Activated CD8-positive, alpha-beta T cell treated with anti-CD3 and anti-CD28 coated beads for 36 hours (primary cell): ENCODE measurements at regions not wholly inside any gene's neighbourhood (a gene's known extent, or its start where the extent isn't known, plus 50 kb on each side); places are given as distances from the start of the nearest gene placed in this dataset.
"Not testable (repeated sequence)": the region's sequence is repeated elsewhere in the genome, so short reads cannot be mapped to it uniquely, and the experiment has no call there.

ENCODE experiments used
- ATAC-seq: fragments of 200-7000 bp; cut with Tn5 transposase; one replicate; pipeline ENCODE4 v1.10.0; 2021; ENCODE audit warnings: mild to moderate bottlenecking, moderate library complexity
- CTCF ChIA-PET: fragments of 350-600 bp; sonication (Branson Sonifier 250); formaldehyde crosslinking; loops from one replicate; lab custom pipeline; 2021; ENCODE audit warnings: antibody characterized with exemption; lab: Charles Lee
- POLR2A ChIA-PET: fragments of 350-600 bp; sonication (Branson Sonifier 250); formaldehyde crosslinking; loops from one replicate; lab custom pipeline; 2021; ENCODE audit warnings: antibody characterized with exemption; lab: Charles Lee
- DNase-seq: peaks from one replicate; pipeline ENCODE4 v3.0.0-alpha.2; 2020
- H3K27ac Mint-ChIP-seq: one replicate; pipeline ENCODE4 v1.8.0; 2021; ENCODE audit warnings: mild to moderate bottlenecking, mixed read lengths
- H3K27me3 Mint-ChIP-seq: one replicate; pipeline ENCODE4 v1.8.0; 2021; ENCODE audit warnings: mixed read lengths
- H3K36me3 Mint-ChIP-seq: one replicate; pipeline ENCODE4 v1.8.0; 2021; ENCODE audit warnings: low read depth, mixed read lengths
- H3K4me1 Mint-ChIP-seq: one replicate; pipeline ENCODE4 v1.8.0; 2021; ENCODE audit warnings: low read depth, mixed read lengths
- H3K4me3 Mint-ChIP-seq: one replicate; pipeline ENCODE4 v1.8.0; 2021; ENCODE audit warnings: mild to moderate bottlenecking, moderate library complexity, mixed read lengths
- H3K9me3 Mint-ChIP-seq: one replicate; pipeline ENCODE4 v1.8.0; 2021; ENCODE audit warnings: mixed read lengths
- intact Hi-C: fragments of 100-400 bp; cut with micrococcal nuclease; formaldehyde crosslinking; loops from one replicate; pipeline ENCODE4 v1.10.0; 2022
- TF ChIP-seq, protein P1 (sequence below): fragments of 200-600 bp; IDR thresholded peaks from one replicate; pipeline ENCODE4 v1.8.0; 2022; ENCODE audit warnings: antibody characterized with exemption, mild to moderate bottlenecking

DNA sequence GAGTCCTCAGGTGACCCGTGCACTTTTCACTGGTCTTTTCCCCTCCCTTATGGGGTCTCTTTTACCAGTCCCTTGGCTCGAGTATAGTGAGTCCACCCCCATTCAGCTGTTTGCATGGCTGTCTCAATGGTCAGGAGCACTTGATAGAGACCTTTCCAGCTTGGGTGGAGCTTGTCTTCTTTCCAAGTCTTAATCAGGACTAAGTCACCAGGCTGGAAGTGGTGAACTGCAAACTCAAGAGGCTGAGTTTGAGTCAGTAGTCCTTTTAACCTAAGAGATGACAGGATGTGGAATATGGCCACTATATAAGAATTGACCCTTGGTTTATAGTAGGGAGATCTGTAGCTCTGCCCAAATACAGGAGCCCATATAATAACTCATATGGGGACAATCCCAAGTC is 279.7 kb downstream of the PYDC2 start:
- Mint-ChIP-seq H3K9me3 (peaks cover 16% of the 10 kb centered on the region), H3K27me3 (no peaks in the 10 kb centered on the region), H3K36me3 (no peaks in the 10 kb centered on the region), H3K4me1 (no peaks in the 10 kb centered on the region), H3K4me3 (no peak overlapping the region), H3K27ac (no peak overlapping the region)
- CTCF ChIA-PET: no interaction called here
- ATAC-seq: no peak
- TF ChIP-seq, protein P1, sequence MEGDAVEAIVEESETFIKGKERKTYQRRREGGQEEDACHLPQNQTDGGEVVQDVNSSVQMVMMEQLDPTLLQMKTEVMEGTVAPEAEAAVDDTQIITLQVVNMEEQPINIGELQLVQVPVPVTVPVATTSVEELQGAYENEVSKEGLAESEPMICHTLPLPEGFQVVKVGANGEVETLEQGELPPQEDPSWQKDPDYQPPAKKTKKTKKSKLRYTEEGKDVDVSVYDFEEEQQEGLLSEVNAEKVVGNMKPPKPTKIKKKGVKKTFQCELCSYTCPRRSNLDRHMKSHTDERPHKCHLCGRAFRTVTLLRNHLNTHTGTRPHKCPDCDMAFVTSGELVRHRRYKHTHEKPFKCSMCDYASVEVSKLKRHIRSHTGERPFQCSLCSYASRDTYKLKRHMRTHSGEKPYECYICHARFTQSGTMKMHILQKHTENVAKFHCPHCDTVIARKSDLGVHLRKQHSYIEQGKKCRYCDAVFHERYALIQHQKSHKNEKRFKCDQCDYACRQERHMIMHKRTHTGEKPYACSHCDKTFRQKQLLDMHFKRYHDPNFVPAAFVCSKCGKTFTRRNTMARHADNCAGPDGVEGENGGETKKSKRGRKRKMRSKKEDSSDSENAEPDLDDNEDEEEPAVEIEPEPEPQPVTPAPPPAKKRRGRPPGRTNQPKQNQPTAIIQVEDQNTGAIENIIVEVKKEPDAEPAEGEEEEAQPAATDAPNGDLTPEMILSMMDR: no peak
- intact Hi-C loops: no loop called here
- DNase-seq: no peak
- POLR2A ChIA-PET: no interaction called here

DNA sequence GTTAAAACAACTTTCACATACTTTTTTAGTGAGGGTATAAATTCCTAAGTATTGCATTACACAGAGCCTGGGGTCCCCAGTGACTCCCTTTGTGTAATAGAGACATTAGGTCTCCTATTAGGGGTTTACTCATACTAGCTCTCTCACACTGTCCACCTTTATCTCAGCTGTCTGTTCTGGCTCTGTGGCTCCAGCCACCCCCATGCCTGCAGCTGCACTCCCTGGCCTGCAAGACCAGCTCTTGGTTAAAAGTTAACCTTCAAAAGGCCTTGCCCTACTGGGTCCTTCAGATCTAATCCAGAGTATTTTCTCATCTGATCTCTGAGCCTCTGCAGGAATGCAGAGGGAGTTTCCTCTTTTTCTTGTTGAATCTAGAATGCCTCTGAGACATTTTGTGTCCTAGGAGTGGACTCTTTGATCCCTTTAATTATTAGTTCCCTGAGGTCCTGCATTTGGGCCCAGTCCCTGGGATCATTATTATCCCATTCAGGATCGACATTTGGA is 280.9 kb downstream of the PYDC2 start:
- CTCF ChIA-PET, H3K27me3 Mint-ChIP-seq, H3K4me1 Mint-ChIP-seq, H3K36me3 Mint-ChIP-seq, H3K27ac Mint-ChIP-seq, ATAC-seq, H3K4me3 Mint-ChIP-seq, intact Hi-C loops, POLR2A ChIA-PET, DNase-seq: not testable (repeated sequence)
- H3K9me3 Mint-ChIP-seq: peaks cover 14% of the 10 kb centered on the region

DNA sequence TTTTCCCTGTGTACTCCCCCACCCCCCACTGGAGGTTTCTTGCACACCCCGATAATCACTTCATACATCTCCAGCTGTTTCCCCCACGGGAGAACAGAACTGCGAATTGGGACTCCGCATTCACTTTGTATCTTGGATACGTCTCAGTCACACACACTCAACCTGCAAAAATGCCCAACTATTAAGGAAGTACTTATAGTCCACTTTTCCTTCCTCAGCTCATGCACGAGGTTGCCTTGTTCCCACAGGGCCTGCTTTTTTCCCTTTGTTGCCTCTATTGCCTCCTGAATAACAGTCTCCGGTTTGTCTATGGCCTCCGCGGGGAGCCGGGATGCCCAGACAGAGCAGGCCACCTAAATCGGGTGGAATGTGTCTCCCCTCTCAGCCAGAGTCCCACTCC is 282.3 kb downstream of the PYDC2 start:
- intact Hi-C loops: no loop called here
- Mint-ChIP-seq H3K4me3 (no peak overlapping the region), H3K27me3 (no peaks in the 10 kb centered on the region), H3K9me3 (peaks cover 14% of the 10 kb centered on the region), H3K36me3 (no peaks in the 10 kb centered on the region), H3K27ac (no peak overlapping the region), H3K4me1 (no peaks in the 10 kb centered on the region)
- CTCF ChIA-PET: no interaction called here
- no peak for DNase-seq
- no peak for ATAC-seq
- POLR2A ChIA-PET: no interaction called here
- TF ChIP-seq, protein P1: no peak

DNA sequence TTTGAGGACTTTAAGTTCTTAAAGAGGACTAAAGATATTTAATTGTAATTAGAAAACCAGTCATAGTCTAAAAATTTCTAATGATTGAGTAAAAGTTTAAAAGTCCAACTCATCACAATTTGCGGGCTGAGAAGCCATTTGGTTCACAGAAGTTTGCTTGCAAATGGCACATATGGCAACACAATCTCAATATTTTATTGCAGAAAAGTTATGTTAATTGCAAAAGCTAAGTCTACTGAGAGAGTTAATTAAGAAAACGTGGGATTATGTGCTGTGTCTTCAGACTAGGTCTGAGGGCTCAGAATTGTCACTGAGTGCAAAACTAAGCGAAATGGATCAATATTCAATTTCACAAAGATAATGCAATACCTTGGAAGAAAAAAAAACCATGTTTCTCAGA is 289.7 kb downstream of the PYDC2 start:
- Mint-ChIP-seq H3K4me1 (no peaks in the 10 kb centered on the region), H3K27ac (no peak overlapping the region), H3K27me3 (no peaks in the 10 kb centered on the region), H3K9me3 (no peaks in the 10 kb centered on the region), H3K4me3 (no peak overlapping the region), H3K36me3 (no peaks in the 10 kb centered on the region)
- ChIA-PET POLR2A (no interaction called here), CTCF (no interaction called here)
- ATAC-seq: no peak
- DNase-seq: no peak
- TF ChIP-seq, protein P1: no peak
- intact Hi-C loops: no loop called here

DNA sequence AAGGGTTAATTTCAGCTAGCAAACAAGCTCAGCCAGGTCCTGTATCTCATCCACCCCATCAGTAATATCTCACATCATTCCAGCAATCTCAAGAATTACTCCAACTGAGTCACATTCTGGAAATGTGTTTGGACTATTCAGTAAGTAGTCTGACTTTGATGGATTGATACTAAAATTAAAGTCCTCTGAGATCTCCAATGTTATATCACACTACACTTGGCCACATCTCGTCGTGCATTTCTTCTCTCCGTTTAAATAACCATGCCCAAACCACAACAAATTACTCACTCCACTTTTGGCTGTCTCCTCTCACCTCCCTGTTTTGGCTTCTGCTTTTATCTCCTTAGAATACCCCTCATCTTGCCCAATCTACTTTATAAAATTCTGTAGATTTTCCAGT is 292.2 kb downstream of the PYDC2 start:
- no peaks in the 10 kb centered on the region for H3K4me1 Mint-ChIP-seq
- TF ChIP-seq, protein P1: no peak
- H3K4me3 Mint-ChIP-seq: no peak overlapping the region
- H3K36me3 Mint-ChIP-seq: no peaks in the 10 kb centered on the region
- ChIA-PET CTCF (no interaction called here), POLR2A (no interaction called here)
- intact Hi-C loops: no loop called here
- DNase-seq: no peak
- no peaks in the 10 kb centered on the region for H3K27me3 Mint-ChIP-seq
- no peak for ATAC-seq
- no peak overlapping the region for H3K27ac Mint-ChIP-seq
- H3K9me3 Mint-ChIP-seq: no peaks in the 10 kb centered on the region

DNA sequence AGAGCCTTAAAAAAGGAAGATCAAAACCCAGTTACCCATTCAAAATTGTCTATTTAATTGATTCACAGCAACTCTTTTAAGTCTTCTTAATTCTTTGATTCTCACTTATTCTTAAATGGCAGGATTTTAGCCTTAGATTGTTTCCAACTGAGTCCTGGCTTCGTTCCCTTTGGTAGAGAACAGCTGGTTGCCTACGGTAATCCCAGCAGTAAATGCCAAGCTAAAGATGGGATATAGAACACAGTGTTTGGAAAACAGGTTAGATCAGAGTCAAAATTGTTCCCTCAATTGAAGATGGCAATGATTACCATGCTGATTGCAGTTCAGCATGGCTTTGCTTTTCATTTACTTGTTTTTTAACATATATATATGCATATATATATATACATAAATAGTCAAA is 300.9 kb downstream of the PYDC2 start:
- Mint-ChIP-seq H3K4me3 (no peak overlapping the region), H3K4me1 (no peaks in the 10 kb centered on the region), H3K27me3 (no peaks in the 10 kb centered on the region), H3K9me3 (peaks cover 15% of the 10 kb centered on the region), H3K27ac (no peak overlapping the region), H3K36me3 (no peaks in the 10 kb centered on the region)
- DNase-seq: no peak
- ATAC-seq: no peak
- TF ChIP-seq, protein P1: no peak
- ChIA-PET CTCF (no interaction called here), POLR2A (no interaction called here)
- intact Hi-C loops: no loop called here
